Right lobe of liver (tissue), 6 donors: ENCODE measurements at regions not wholly inside any gene's neighbourhood (a gene's known extent, or its start where the extent isn't known, plus 50 kb on each side); places are given as distances from the start of the nearest gene placed in this dataset.

Source experiments
- ATAC-seq, 4 donors: fragments of 200-7000 bp; cut with Tn5 transposase; one replicate each; pipeline ENCODE4 v1.9.1; 2020; ENCODE audit warnings: mild to moderate bottlenecking in 4 of 4, moderate library complexity in 4 of 4
- DNase-seq, 3 donors: peaks; one replicate each; pipeline ENCODE4 v3.0.0-alpha.2; 2020
- H3K27ac ChIP-seq, 3 donors: fragments of 200-600 bp; one replicate each; pipeline ENCODE4 v1.8.0; 2022
- H3K27me3 ChIP-seq, 2 donors: fragments of 200-600 bp; one replicate each; pipeline ENCODE4 v1.8.0; 2022
- H3K36me3 ChIP-seq, 4 donors: fragments of 200-600 bp; sonication (generic) in 1 of 4; one replicate each; pipeline versions ENCODE4 v1.5.1 to v1.8.0; 2017 to 2022; ENCODE audit warnings: control low read depth in 1 of 4
- H3K4me1 ChIP-seq, 4 donors: fragments of 200-600 bp; sonication (generic) in 1 of 4; one replicate each; pipeline versions ENCODE4 v1.5.1 to v1.8.0; 2017 to 2022; ENCODE audit warnings: control low read depth in 1 of 4
- H3K4me3 ChIP-seq, 3 donors: fragments of 200-600 bp; one replicate each; pipeline ENCODE4 v1.8.0; 2022
- H3K9me3 ChIP-seq, 4 donors: fragments of 200-600 bp; sonication (generic) in 1 of 4; one replicate each; pipeline versions ENCODE4 v1.5.1 to v1.8.0; 2017 to 2022; ENCODE audit warnings: control low read depth in 1 of 4
- POLR2A ChIP-seq: fragments of 450-650 bp; IDR thresholded peaks from one replicate; pipeline ENCODE4 v1.6.1; 2017; ENCODE audit warnings: antibody characterized with exemption, mild to moderate bottlenecking
- WGBS: methylation state at CpG from one replicate; pipeline ENCODE4 v1.1.6; 2018; ENCODE audit warnings: low coverage, low lambda C conversion rate; ENCODE audit not compliant: insufficient coverage; ENCODE audit errors: missing lambda C conversion rate; 5-methylcytosine and 5-hydroxymethylcytosine counted together
- intact Hi-C, 2 donors: fragments of 100-400 bp; cut with DNase I; formaldehyde crosslinking; loops; one replicate each; pipeline versions ENCODE4 v1.11.2 to v1.14.1; 2022
- TF ChIP-seq, protein P1 (sequence below), 4 donors: fragments of 200-600 bp in 3 of 4; fragments of 450-650 bp in 1 of 4; IDR thresholded peaks; one replicate each; pipeline versions ENCODE4 v1.5.1 to v1.8.0; 2016 to 2022; ENCODE audit warnings: antibody characterized with exemption in 4 of 4, mild to moderate bottlenecking in 2 of 4
- donor health status: DM: no; HTN: yes; CAD: no.
- donor health status: DM: no; HTN: no; CAD: no.
- donor health status: DM: no; HTN: no; CAD: no.
- donor health status: DM: no; HTN: yes; CAD: no.
- donor health status: DM: no; HTN: yes; CAD: no.

DNA sequence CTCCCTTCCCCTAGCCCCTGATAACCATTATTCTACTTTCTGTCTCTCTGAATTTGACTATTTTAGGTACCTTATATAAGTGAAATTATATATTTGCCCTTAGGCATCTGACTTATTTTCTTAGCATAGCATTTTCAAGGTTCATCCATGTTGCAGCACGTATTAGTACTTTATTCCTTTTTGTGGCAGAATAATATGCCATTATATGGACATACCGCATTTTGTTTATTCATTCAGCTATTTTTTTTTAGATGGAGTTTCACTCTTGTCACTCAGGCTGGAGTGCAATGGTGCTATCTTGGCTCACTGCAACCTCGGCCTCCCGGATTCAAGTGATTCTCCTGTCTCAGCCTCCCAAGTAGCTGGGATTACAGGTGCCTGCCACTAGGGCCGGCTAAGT lies 326.2 kb upstream of the PLXNA2 start:
- H3K4me3 ChIP-seq: no peak overlapping the region
- H3K27ac ChIP-seq: no peak overlapping the region
- intact Hi-C loops: no loop called here
- no peak for DNase-seq
- no peaks in the 10 kb centered on the region for H3K36me3 ChIP-seq
- no peak for TF ChIP-seq POLR2A
- TF ChIP-seq, protein P1, sequence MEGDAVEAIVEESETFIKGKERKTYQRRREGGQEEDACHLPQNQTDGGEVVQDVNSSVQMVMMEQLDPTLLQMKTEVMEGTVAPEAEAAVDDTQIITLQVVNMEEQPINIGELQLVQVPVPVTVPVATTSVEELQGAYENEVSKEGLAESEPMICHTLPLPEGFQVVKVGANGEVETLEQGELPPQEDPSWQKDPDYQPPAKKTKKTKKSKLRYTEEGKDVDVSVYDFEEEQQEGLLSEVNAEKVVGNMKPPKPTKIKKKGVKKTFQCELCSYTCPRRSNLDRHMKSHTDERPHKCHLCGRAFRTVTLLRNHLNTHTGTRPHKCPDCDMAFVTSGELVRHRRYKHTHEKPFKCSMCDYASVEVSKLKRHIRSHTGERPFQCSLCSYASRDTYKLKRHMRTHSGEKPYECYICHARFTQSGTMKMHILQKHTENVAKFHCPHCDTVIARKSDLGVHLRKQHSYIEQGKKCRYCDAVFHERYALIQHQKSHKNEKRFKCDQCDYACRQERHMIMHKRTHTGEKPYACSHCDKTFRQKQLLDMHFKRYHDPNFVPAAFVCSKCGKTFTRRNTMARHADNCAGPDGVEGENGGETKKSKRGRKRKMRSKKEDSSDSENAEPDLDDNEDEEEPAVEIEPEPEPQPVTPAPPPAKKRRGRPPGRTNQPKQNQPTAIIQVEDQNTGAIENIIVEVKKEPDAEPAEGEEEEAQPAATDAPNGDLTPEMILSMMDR (IDR thresholded peaks at IDR 0.05): no peak
- ATAC-seq: no peak
- WGBS: 91% methylated on average over 5 of the region's 5 CpGs
- no peaks in the 10 kb centered on the region for H3K4me1 ChIP-seq
- no peaks in the 10 kb centered on the region for H3K9me3 ChIP-seq
- no peaks in the 10 kb centered on the region for H3K27me3 ChIP-seq

DNA sequence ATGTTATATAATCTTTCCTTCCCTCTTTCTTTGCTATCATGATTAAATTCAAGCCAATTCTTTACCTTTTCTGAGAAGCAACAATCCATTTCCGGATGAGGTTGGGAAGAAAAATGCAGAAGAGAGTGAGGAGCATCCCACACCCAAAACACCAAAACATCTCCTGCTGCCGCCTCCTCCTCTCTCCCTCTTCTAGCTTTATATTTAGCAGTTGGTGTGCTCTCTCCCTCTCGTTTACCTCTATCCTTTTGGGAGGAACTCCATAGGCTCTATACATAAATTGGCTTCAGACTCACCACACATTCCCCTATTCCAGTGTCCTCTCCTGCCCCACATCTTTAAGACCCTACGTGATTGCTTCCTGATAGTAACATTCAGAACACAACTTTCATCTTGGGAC lies 332.2 kb upstream of the PLXNA2 start:
- WGBS: 76% methylated on average over 4 of the region's 4 CpGs
- DNase-seq: no peak
- no peak overlapping the region for H3K27ac ChIP-seq
- no peaks in the 10 kb centered on the region for H3K36me3 ChIP-seq
- intact Hi-C loops: no loop called here
- no peaks in the 10 kb centered on the region for H3K4me1 ChIP-seq
- no peaks in the 10 kb centered on the region for H3K27me3 ChIP-seq
- H3K9me3 ChIP-seq: no peaks in the 10 kb centered on the region
- TF ChIP-seq, protein P1 (IDR thresholded peaks at IDR 0.05): no peak
- TF ChIP-seq POLR2A: no peak
- ATAC-seq: no peak
- H3K4me3 ChIP-seq: no peak overlapping the region

DNA sequence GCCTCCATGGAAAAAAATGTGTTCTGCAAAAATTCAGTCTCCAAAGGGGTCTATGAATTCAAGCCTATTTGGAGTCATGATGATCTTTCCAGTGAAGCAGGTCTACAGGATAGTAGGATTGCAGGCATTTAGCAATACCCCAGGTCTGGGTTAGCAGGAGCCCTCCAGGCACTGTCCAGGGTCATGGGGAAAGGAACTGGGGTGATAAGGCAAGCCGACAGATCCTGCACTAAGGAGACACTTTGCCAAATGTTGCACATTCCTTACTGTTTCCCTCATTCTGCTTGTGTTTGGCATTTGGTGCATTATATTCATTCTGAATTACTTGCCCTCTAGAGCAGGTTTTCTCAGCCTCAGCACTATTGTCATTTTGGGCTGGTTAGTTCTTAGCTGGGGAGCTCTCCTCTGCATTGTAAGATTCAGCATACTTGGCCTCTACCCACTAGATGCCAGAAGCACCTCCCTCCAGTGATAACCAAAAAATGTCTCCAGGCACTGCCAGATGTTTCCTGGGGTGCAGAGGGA lies 333.3 kb upstream of the PLXNA2 start:
- Histone ChIP-seq H3K36me3 (no peaks in the 10 kb centered on the region), H3K27me3 (no peaks in the 10 kb centered on the region), H3K27ac (no peak overlapping the region), H3K4me1 (no peaks in the 10 kb centered on the region), H3K9me3 (no peaks in the 10 kb centered on the region), H3K4me3 (no peak overlapping the region)
- DNase-seq (no peak), ATAC-seq (no peak)
- WGBS: no CpG with 5 or more reads among the region's 1 CpG
- intact Hi-C loops: no loop called here
- TF ChIP-seq, protein P1 (IDR thresholded peaks at IDR 0.05): no peak
- TF ChIP-seq POLR2A: no peak

DNA sequence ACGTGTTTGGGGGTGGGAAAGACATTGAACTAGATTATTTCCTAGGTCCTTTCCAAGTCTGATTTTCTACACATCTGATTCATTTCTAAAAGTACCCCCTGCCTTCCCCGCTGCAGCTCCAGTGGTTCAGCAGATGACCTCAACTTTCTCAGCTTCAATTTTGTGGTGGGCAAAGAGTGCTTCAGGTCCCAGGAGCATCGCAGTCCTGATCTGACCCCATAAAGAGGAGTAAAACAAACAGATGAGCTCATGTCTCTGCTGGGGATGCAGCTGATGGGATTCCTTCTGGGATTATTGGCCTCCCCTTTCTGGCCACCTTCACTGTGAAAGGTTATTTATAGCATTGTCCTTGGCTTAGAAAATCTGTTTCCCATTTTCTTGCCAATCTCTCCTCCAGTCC lies 337.0 kb upstream of the PLXNA2 start:
- WGBS: 77% methylated on average over 2 of the region's 3 CpGs
- DNase-seq: no peak
- ATAC-seq: no peak
- Histone ChIP-seq H3K27me3 (no peaks in the 10 kb centered on the region), H3K36me3 (no peaks in the 10 kb centered on the region), H3K4me1 (no peaks in the 10 kb centered on the region), H3K27ac (no peak overlapping the region), H3K4me3 (no peak overlapping the region), H3K9me3 (no peaks in the 10 kb centered on the region)
- TF ChIP-seq, protein P1 (IDR thresholded peaks at IDR 0.05): no peak
- TF ChIP-seq POLR2A: no peak
- intact Hi-C loops: no loop called here

DNA sequence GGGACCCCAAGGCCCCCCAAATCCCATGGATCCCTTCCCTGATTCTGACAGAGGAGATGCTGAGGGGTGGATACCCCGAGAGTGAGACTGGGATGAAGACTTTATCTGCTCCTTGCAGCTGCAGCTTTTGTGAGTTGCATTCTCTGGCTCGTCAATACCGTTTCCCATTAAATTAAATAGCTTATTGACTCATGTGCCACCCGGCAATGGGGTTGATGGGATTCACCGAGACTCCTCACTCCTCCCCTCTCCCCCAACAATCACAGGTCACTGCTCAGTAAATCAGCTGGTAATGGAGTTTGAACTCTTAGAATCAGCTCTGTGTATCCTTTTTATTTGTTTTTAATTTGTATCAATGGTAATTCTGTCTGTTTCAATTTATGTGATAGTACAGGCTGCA lies 337.5 kb upstream of the PLXNA2 start:
- TF ChIP-seq, protein P1 (IDR thresholded peaks at IDR 0.05): no peak
- TF ChIP-seq POLR2A: no peak
- 74% methylated on average over 5 of the region's 5 CpGs for WGBS
- H3K27ac ChIP-seq: no peak overlapping the region

More for the DNA sequence above, 337.5 kb upstream of the PLXNA2 start:
- H3K4me3 ChIP-seq: no peak overlapping the region
- DNase-seq: no peak
- H3K9me3 ChIP-seq: no peaks in the 10 kb centered on the region
- intact Hi-C loops: no loop called here
- ATAC-seq: no peak
- H3K36me3 ChIP-seq: no peaks in the 10 kb centered on the region
- H3K27me3 ChIP-seq: no peaks in the 10 kb centered on the region
- H3K4me1 ChIP-seq: no peaks in the 10 kb centered on the region
